ENCODE measurements at regions not wholly inside any gene's neighbourhood (a gene's known extent, or its start where the extent isn't known, plus 50 kb on each side); places are given as distances from the start of the nearest gene placed in this dataset.

DNA sequence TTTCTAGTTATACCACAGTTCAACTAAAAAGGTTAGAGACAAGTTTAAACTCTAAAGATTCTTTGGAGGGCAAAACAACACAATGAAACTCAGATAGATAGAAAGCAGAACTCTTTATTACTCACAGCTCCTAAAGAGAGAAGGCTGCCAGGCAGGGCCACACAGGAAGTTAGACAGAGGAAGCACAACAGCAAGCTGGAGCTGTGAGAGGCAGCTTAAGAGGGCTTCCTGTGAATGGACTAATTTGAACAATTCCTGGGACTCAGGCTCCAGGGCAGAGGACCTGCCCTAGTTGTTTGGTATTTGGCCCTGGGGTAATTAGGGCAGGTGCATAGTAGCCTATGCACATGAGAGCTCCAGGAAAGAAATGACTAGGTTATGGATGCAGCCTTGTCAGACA is 803.6 kb downstream of the DIAPH3 start:
- Mint-ChIP-seq H3K4me1 (ENCODE audit: insufficient read depth, unreplicated experiment) (no peaks in the 10 kb centered on the region), H3K27me3 (ENCODE audit: insufficient read depth, unreplicated experiment) (peaks cover 54% of the 10 kb centered on the region), H3K27ac (ENCODE audit: low read depth, unreplicated experiment) (no peak overlapping the region), H3K4me3 (ENCODE audit: unreplicated experiment) (no peak overlapping the region), H3K9me3 (ENCODE audit: unreplicated experiment) (no peaks in the 10 kb centered on the region), H3K36me3 (ENCODE audit: insufficient read depth, unreplicated experiment) (no peaks in the 10 kb centered on the region)
- ChIA-PET POLR2A (no interaction called here), CTCF (interaction anchor here (0.8 to 1.1 kb wide), 2 partner anchors 42 to 83 kb away, joined by 3 to 6 read pairs; no protein-coding TSS in a partner anchor)
- TF ChIP-seq, protein P1, sequence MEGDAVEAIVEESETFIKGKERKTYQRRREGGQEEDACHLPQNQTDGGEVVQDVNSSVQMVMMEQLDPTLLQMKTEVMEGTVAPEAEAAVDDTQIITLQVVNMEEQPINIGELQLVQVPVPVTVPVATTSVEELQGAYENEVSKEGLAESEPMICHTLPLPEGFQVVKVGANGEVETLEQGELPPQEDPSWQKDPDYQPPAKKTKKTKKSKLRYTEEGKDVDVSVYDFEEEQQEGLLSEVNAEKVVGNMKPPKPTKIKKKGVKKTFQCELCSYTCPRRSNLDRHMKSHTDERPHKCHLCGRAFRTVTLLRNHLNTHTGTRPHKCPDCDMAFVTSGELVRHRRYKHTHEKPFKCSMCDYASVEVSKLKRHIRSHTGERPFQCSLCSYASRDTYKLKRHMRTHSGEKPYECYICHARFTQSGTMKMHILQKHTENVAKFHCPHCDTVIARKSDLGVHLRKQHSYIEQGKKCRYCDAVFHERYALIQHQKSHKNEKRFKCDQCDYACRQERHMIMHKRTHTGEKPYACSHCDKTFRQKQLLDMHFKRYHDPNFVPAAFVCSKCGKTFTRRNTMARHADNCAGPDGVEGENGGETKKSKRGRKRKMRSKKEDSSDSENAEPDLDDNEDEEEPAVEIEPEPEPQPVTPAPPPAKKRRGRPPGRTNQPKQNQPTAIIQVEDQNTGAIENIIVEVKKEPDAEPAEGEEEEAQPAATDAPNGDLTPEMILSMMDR (IDR thresholded peaks at IDR 0.05; ENCODE audit: unreplicated experiment), result no peak
- intact Hi-C loops (cut with micrococcal nuclease), result no loop called here
- BruUV-seq (replicated peaks), result no TSS peak
- no peak for DNase-seq (ENCODE audit: unreplicated experiment)

DNA sequence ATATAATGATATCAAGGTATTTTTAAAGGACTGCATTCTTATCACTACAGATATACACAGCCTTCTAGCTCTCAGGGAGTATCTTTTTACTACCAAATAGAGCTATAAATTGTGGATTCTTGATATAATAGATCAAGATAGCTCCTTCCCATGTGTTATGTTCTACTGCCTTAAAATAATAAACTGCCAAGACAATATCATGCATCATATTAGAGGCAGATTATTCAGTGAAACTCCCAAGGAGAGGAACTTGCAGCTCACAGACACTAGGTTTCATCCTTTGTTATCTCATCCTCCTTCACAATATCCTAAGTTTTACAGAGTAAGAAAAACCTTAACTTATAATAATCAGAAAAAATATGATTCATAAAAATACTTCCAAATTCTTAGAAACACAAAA is 802.8 kb downstream of the DIAPH3 start:
- Mint-ChIP-seq H3K27me3 (ENCODE audit: insufficient read depth, unreplicated experiment) (peaks cover 62% of the 10 kb centered on the region), H3K36me3 (ENCODE audit: insufficient read depth, unreplicated experiment) (no peaks in the 10 kb centered on the region), H3K4me3 (ENCODE audit: unreplicated experiment) (no peak overlapping the region), H3K9me3 (ENCODE audit: unreplicated experiment) (no peaks in the 10 kb centered on the region), H3K4me1 (ENCODE audit: insufficient read depth, unreplicated experiment) (no peaks in the 10 kb centered on the region), H3K27ac (ENCODE audit: low read depth, unreplicated experiment) (no peak overlapping the region)
- TF ChIP-seq, protein P1 (IDR thresholded peaks at IDR 0.05; ENCODE audit: unreplicated experiment), result no peak
- intact Hi-C loops (cut with micrococcal nuclease), result no loop called here
- ChIA-PET CTCF (interaction anchor here (0.6 to 1.1 kb wide), 3 partner anchors 28 to 82 kb away, joined by 3 to 6 read pairs (median 4); no protein-coding TSS in a partner anchor), POLR2A (no interaction called here)
- no peak for DNase-seq (ENCODE audit: unreplicated experiment)
- no TSS peak for BruUV-seq (replicated peaks)

DNA sequence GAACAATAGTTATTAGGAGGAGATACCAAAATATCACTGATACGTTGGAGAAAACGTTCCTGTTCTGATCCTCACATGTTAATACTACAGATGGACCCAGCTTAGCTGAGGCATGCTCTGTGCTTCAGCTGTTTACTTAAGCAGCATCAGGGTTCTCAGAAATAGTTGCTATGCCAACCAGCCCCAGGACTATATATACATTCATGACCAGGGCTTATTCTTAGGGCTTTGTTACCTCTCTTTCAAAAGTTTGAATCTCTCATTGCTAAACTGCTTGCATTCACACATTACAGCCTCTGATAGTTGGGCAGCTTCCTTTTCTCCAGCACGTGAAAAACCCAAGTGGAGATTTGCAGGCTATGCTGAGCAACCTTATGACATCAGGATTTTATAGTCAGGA is 800.4 kb downstream of the DIAPH3 start:
- ChIA-PET CTCF (interaction anchor here (0.6 to 1.7 kb wide), 3 partner anchors 28 to 456 kb away, joined by 3 to 7 read pairs (median 5); no protein-coding TSS in a partner anchor), POLR2A (interaction anchor here (0.5 kb wide), 1 partner anchor 14 kb away, joined by 3 read pairs; no protein-coding TSS in a partner anchor)
- intact Hi-C loops (cut with micrococcal nuclease), result no loop called here
- DNase-seq (ENCODE audit: unreplicated experiment), result no peak
- BruUV-seq (replicated peaks), result no TSS peak
- H3K27ac Mint-ChIP-seq (ENCODE audit: low read depth, unreplicated experiment), result no peak overlapping the region
- no peak overlapping the region for H3K4me3 Mint-ChIP-seq (ENCODE audit: unreplicated experiment)
- TF ChIP-seq, protein P1 (IDR thresholded peaks at IDR 0.05; ENCODE audit: unreplicated experiment), result no peak
- H3K9me3 Mint-ChIP-seq (ENCODE audit: unreplicated experiment), result no peaks in the 10 kb centered on the region
- H3K27me3 Mint-ChIP-seq (ENCODE audit: insufficient read depth, unreplicated experiment), result peaks cover 86% of the 10 kb centered on the region
- H3K4me1 Mint-ChIP-seq (ENCODE audit: insufficient read depth, unreplicated experiment), result no peaks in the 10 kb centered on the region
- no peaks in the 10 kb centered on the region for H3K36me3 Mint-ChIP-seq (ENCODE audit: insufficient read depth, unreplicated experiment)

DNA sequence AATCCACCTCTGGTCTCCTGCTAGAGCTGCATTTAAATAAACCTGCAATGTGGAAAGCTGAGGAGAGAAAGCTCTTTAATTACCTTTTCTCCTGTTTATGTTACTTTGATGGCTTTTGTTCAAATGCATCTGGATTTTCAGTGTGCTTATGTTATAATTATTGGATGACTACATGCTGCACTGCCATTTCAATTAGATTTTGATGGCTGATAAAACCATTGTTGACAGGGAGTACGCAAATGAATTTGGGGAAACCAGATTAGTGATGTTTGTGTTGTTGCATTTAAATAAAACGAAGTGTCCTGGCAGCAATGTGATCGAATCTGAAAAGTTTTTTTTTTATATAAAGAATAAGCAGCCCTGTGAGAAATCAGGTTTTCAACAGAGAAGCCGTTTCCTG is 799.8 kb downstream of the DIAPH3 start:
- intact Hi-C loops (cut with micrococcal nuclease), result no loop called here
- H3K36me3 Mint-ChIP-seq (ENCODE audit: insufficient read depth, unreplicated experiment), result no peaks in the 10 kb centered on the region
- H3K4me3 Mint-ChIP-seq (ENCODE audit: unreplicated experiment), result no peak overlapping the region
- CTCF ChIA-PET, result interaction anchor here (0.6 to 1.7 kb wide), 3 partner anchors 28 to 457 kb away, joined by 3 to 7 read pairs (median 5); no protein-coding TSS in a partner anchor
- H3K9me3 Mint-ChIP-seq (ENCODE audit: unreplicated experiment), result no peaks in the 10 kb centered on the region
- DNase-seq (ENCODE audit: unreplicated experiment), result no peak
- POLR2A ChIA-PET, result interaction anchor here (0.5 kb wide), 1 partner anchor 15 kb away, joined by 3 read pairs; no protein-coding TSS in a partner anchor
- no peak overlapping the region for H3K27ac Mint-ChIP-seq (ENCODE audit: low read depth, unreplicated experiment)
- TF ChIP-seq, protein P1 (IDR thresholded peaks at IDR 0.05; ENCODE audit: unreplicated experiment), result no peak
- H3K27me3 Mint-ChIP-seq (ENCODE audit: insufficient read depth, unreplicated experiment), result peaks cover 87% of the 10 kb centered on the region
- no TSS peak for BruUV-seq (replicated peaks)
- H3K4me1 Mint-ChIP-seq (ENCODE audit: insufficient read depth, unreplicated experiment), result no peaks in the 10 kb centered on the region
